ENCODE measurements at regions not wholly inside any gene's neighbourhood (a gene's known extent, or its start where the extent isn't known, plus 50 kb on each side); places are given as distances from the start of the nearest gene placed in this dataset.

- TF ChIP-seq CTCF (IDR thresholded peaks at IDR 0.05; ENCODE audit: insufficient read depth, low read length), result no peak
- TF ChIP-seq GABPA (IDR thresholded peaks at IDR 0.05; ENCODE audit: low read depth), result no peak
Measured at GRCh38 chr12:3365463-3366411, 125.3 kb upstream of the PRMT8 start.

Data from HL-60 (cell line).